SK-N-SH (cell line): ENCODE measurements at regions not wholly inside any gene's neighbourhood (a gene's known extent, or its start where the extent isn't known, plus 50 kb on each side); places are given as distances from the start of the nearest gene placed in this dataset.
"Not testable (repeated sequence)": the region's sequence is repeated elsewhere in the genome, so short reads cannot be mapped to it uniquely, and the experiment has no call there.

ENCODE experiments used
- CTCF ChIP-seq: fragments of 200-600 bp; sonication (generic); IDR thresholded peaks from 2 replicates; pipeline ENCODE4 v1.6.1; 2017; ENCODE audit warnings: antibody characterized with exemption, mild to moderate bottlenecking, moderate library complexity
- JUND ChIP-seq: IDR thresholded peaks from 2 replicates; pipeline ENCODE4 v1.4.0; 2012
- POLR2AphosphoS5 ChIP-seq: IDR thresholded peaks from 2 replicates; pipeline ENCODE4 v1.6.1; 2012; ENCODE audit warnings: low read depth, low read length
- REST ChIP-seq: IDR thresholded peaks from 2 replicates; pipeline ENCODE4 v1.6.1; 2012; ENCODE audit warnings: mild to moderate bottlenecking, low read depth, low read length, moderate library complexity
- TAF1 ChIP-seq: IDR thresholded peaks from 2 replicates; pipeline ENCODE4 v1.6.1; 2012; ENCODE audit warnings: low read depth, mild to moderate bottlenecking, low read length, moderate library complexity, borderline replicate concordance
- TEAD4 ChIP-seq: IDR thresholded peaks from 2 replicates; pipeline ENCODE4 v1.4.0; 2012; ENCODE audit warnings: mild to moderate bottlenecking, borderline replicate concordance; ENCODE audit not compliant: insufficient read depth

- TF ChIP-seq REST, POLR2AphosphoS5, JUND, TEAD4, CTCF, TAF1: not testable (repeated sequence)
These were observed 49.8 kb upstream of the ITGB1 start for GRCh38 chr10:33007731-33008381.
